ENCODE measurements at regions not wholly inside any gene's neighbourhood (a gene's known extent, or its start where the extent isn't known, plus 50 kb on each side); places are given as distances from the start of the nearest gene placed in this dataset.

- TF ChIP-seq POLR2A (IDR thresholded peaks at IDR 0.05) (no peak), CTCF (IDR thresholded peaks at IDR 0.05) (no peak)
Measured at GRCh38 chr12:66837311-66837627, 158.4 kb upstream of the GRIP1 start.
